Progenitor cell of endocrine pancreas (in vitro differentiated cells): ENCODE measurements at regions not wholly inside any gene's neighbourhood (a gene's known extent, or its start where the extent isn't known, plus 50 kb on each side); places are given as distances from the start of the nearest gene placed in this dataset.
A peak's percentile ranks its signal among the peaks of the same experiment; 100 is the strongest.

ENCODE experiments used
- DNase-seq: peaks from one replicate; pipeline ENCODE4 v3.0.0; 2021; ENCODE audit warnings: low spot score; ENCODE audit not compliant: unreplicated experiment
- H3K27ac Mint-ChIP-seq: 2 replicates; pipeline ENCODE4 v1.8.0; 2021; ENCODE audit warnings: mild to moderate bottlenecking, moderate library complexity, mixed read lengths
- H3K27me3 Mint-ChIP-seq: 2 replicates; pipeline ENCODE4 v1.8.0; 2021; ENCODE audit warnings: mixed read lengths
- H3K36me3 Mint-ChIP-seq: 2 replicates; pipeline ENCODE4 v1.8.0; 2022; ENCODE audit warnings: mixed read lengths; ENCODE audit not compliant: insufficient read depth
- H3K4me1 Mint-ChIP-seq: 2 replicates; pipeline ENCODE4 v1.8.0; 2021; ENCODE audit warnings: low read depth, mixed read lengths
- H3K4me3 Mint-ChIP-seq: 2 replicates; pipeline ENCODE4 v1.8.0; 2021; ENCODE audit warnings: low read depth, mild to moderate bottlenecking, moderate library complexity, mixed read lengths
- H3K9me3 Mint-ChIP-seq: 2 replicates; pipeline ENCODE4 v1.8.0; 2021; ENCODE audit warnings: low read depth, mixed read lengths
- CTCF ChIP-seq: fragments of 200-600 bp; sonication (generic); IDR thresholded peaks from one replicate; pipeline ENCODE4 v1.5.0; 2021; ENCODE audit warnings: antibody characterized with exemption, mild to moderate bottlenecking; ENCODE audit not compliant: unreplicated experiment

GRCh38 chr5:13498279-13498678 is 446.2 kb downstream of the DNAH5 start:
- Mint-ChIP-seq H3K36me3 (no peaks in the 10 kb centered on the region), H3K9me3 (peaks cover 12% of the 10 kb centered on the region), H3K4me3 (no peak overlapping the region), H3K27me3 (no peaks in the 10 kb centered on the region), H3K4me1 (peaks cover 15% of the 10 kb centered on the region), H3K27ac (no peak overlapping the region)
- no peak for TF ChIP-seq CTCF
- no peak for DNase-seq

GRCh38 chr5:13488254-13488931 is 456.1 kb downstream of the DNAH5 start:
- no peak overlapping the region for H3K4me3 Mint-ChIP-seq
- no peaks in the 10 kb centered on the region for H3K27me3 Mint-ChIP-seq
- DNase-seq = no peak
- no peak overlapping the region for H3K27ac Mint-ChIP-seq
- no peaks in the 10 kb centered on the region for H3K36me3 Mint-ChIP-seq
- no peaks in the 10 kb centered on the region for H3K4me1 Mint-ChIP-seq
- peaks cover 8% of the 10 kb centered on the region for H3K9me3 Mint-ChIP-seq
- no peak for TF ChIP-seq CTCF

GRCh38 chr5:13480834-13481233 is 463.7 kb downstream of the DNAH5 start:
- Mint-ChIP-seq H3K4me1 (peaks cover 8% of the 10 kb centered on the region), H3K36me3 (no peaks in the 10 kb centered on the region), H3K4me3 (no peak overlapping the region), H3K27me3 (peaks cover 4% of the 10 kb centered on the region), H3K9me3 (no peaks in the 10 kb centered on the region), H3K27ac (no peak overlapping the region)
- no peak for TF ChIP-seq CTCF
- DNase-seq = no peak

- peaks cover 4% of the 10 kb centered on the region for H3K36me3 Mint-ChIP-seq
- no peak overlapping the region for H3K4me3 Mint-ChIP-seq
- peak; percentile 75 for TF ChIP-seq CTCF
- DNase-seq = peak; percentile 10
- H3K9me3 Mint-ChIP-seq = peaks cover 8% of the 10 kb centered on the region
- H3K27me3 Mint-ChIP-seq = peaks cover 4% of the 10 kb centered on the region
- no peak overlapping the region for H3K27ac Mint-ChIP-seq
- peaks cover 8% of the 10 kb centered on the region for H3K4me1 Mint-ChIP-seq
These were observed 465.5 kb downstream of the DNAH5 start for GRCh38 chr5:13478831-13479465.

GRCh38 chr5:13477118-13477737 is 467.3 kb downstream of the DNAH5 start:
- Mint-ChIP-seq H3K9me3 (peaks cover 9% of the 10 kb centered on the region), H3K36me3 (peaks cover 6% of the 10 kb centered on the region), H3K27me3 (no peaks in the 10 kb centered on the region), H3K4me1 (peaks cover 8% of the 10 kb centered on the region), H3K4me3 (no peak overlapping the region), H3K27ac (no peak overlapping the region)
- DNase-seq = no peak
- TF ChIP-seq CTCF = no peak
